ENCODE measurements at regions not wholly inside any gene's neighbourhood (a gene's known extent, or its start where the extent isn't known, plus 50 kb on each side); places are given as distances from the start of the nearest gene placed in this dataset.
"Not testable (repeated sequence)": the region's sequence is repeated elsewhere in the genome, so short reads cannot be mapped to it uniquely, and the experiment has no call there.

DNA sequence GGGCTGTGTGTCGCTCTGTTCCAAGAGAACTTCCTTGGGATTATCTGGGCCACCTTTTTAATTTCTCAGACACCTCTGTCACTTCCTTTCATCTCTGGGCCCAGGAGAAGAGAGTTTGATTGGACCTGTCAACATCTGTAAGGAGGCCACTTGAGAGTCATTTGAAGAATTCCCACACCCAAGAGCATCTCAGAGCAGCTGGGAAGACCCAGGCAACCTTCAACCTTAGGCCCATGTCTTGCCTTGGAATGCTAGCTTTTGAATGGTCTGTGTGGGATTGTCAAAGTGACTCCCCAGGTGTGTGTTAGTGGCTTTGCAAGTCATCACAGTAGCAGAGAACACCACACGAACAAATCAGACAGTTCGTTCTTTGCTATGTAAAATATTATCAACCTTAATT is 280.3 kb downstream of the CYRIA start:
- no peaks in the 10 kb centered on the region for H3K9me3 ChIP-seq (ENCODE audit: low read length)
- peaks cover 12% of the 10 kb centered on the region for H3K4me1 ChIP-seq (ENCODE audit: insufficient read depth, low read length)
- H3K4me3 ChIP-seq (ENCODE audit: low read length), result no peak overlapping the region

DNA sequence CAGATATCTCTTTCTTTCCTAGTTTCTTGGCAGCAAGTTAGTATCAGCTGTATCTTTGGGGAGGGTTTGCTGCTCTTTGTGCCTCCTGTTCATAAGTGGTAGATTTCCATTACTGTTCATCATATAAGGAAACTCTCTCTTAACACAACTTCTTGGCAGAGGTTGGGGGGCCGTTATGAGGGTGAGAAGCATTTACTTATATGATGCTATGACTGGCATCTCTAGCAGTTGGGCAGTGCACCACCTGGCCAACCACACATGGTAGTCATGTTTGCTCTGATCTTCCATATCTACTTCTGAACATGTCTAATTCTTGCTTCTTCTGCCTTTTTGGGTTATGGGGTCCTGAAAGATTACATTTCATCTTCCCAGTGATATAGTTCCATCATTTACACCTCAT is 282.2 kb downstream of the CYRIA start:
- Histone ChIP-seq H3K9me3 (ENCODE audit: low read length) (no peaks in the 10 kb centered on the region), H3K36me3 (ENCODE audit: insufficient read depth, low read length) (no peaks in the 10 kb centered on the region), H2AFZ (ENCODE audit: low read depth, low read length) (peak overlapping the region; percentile 9), H3K4me3 (ENCODE audit: low read length) (no peak overlapping the region), H3K4me1 (ENCODE audit: insufficient read depth, low read length) (peaks cover 12% of the 10 kb centered on the region), H3K27me3 (ENCODE audit: insufficient read depth, low read length) (no peaks in the 10 kb centered on the region)

More for the DNA sequence above, 280.3 kb downstream of the CYRIA start:
- no peaks in the 10 kb centered on the region for H3K36me3 ChIP-seq (ENCODE audit: insufficient read depth, low read length)
- H2AFZ ChIP-seq (ENCODE audit: low read depth, low read length), result no peak overlapping the region
- H3K27me3 ChIP-seq (ENCODE audit: insufficient read depth, low read length), result no peaks in the 10 kb centered on the region

DNA sequence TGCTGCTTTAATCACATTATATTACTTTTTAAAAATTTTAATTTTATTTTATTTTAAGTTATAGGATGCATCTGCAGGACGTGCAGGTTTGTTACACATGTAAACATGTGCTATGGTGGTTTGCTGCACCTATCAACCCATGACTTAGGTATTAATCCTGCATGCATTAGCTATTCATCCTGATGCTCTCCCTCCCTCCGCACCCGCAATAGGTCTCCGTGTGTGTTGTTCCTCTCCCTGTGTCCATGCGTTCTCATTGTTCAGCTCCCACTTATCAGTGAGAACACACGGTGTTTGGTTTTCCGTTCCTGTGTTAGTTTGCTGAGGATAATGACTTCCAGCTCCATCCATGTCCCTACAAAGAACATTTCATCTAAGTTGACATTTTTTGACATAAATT is 283.2 kb downstream of the CYRIA start:
- Histone ChIP-seq H3K4me1 (ENCODE audit: insufficient read depth, low read length) (peaks cover 12% of the 10 kb centered on the region), H2AFZ (ENCODE audit: low read depth, low read length) (no peak overlapping the region), H3K9me3 (ENCODE audit: low read length) (no peaks in the 10 kb centered on the region), H3K36me3 (ENCODE audit: insufficient read depth, low read length) (no peaks in the 10 kb centered on the region), H3K4me3 (ENCODE audit: low read length) (no peak overlapping the region), H3K27me3 (ENCODE audit: insufficient read depth, low read length) (no peaks in the 10 kb centered on the region)

DNA sequence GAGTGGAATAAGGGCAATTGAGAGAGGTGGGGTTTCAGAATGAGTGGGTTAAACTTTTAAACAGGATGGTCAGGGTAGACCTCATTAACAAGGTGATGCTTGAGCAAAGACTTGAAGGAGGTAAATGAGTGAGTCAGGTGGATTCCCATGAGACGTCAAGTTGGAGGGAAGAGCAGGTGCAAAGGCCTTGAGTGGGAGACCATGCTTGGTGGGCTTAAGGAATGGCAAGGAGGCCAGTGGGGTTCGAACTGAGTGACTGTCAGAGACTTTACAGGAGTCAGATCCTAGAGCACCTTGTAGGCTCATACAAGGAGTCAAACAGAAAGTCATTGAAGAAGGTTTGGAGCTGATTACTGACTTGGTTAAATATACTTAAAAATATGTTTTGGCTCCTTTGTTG is 284.1 kb downstream of the CYRIA start:
- H2AFZ ChIP-seq (ENCODE audit: low read depth, low read length), result no peak overlapping the region
- H3K4me1 ChIP-seq (ENCODE audit: insufficient read depth, low read length), result peaks cover 12% of the 10 kb centered on the region
- no peaks in the 10 kb centered on the region for H3K27me3 ChIP-seq (ENCODE audit: insufficient read depth, low read length)
- no peaks in the 10 kb centered on the region for H3K9me3 ChIP-seq (ENCODE audit: low read length)
- H3K4me3 ChIP-seq (ENCODE audit: low read length), result no peak overlapping the region
- H3K36me3 ChIP-seq (ENCODE audit: insufficient read depth, low read length), result no peaks in the 10 kb centered on the region

DNA sequence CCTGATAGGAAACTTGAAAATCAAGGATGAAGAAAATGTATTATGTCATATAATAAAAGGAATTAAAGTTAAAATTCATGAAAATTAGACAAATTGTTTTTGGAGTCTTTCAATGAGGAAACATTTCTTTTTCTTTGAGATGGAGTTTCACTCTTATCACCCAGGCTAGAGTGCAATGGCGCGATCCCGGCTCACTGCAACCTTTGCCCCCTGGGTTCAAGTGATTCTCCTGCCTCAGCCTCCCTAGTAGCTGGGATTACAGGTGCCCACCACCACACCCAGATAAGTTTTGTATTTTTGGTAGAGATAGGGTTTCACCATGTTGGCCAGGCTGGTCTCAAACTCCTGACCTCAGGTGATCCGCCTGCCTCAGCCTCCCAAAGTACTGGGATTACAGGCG is 285.7 kb downstream of the CYRIA start:
- H3K4me1 ChIP-seq (ENCODE audit: insufficient read depth, low read length); H3K9me3 ChIP-seq (ENCODE audit: low read length); H3K4me3 ChIP-seq (ENCODE audit: low read length); H3K36me3 ChIP-seq (ENCODE audit: insufficient read depth, low read length); H2AFZ ChIP-seq (ENCODE audit: low read depth, low read length); H3K27me3 ChIP-seq (ENCODE audit: insufficient read depth, low read length): not testable (repeated sequence)

DNA sequence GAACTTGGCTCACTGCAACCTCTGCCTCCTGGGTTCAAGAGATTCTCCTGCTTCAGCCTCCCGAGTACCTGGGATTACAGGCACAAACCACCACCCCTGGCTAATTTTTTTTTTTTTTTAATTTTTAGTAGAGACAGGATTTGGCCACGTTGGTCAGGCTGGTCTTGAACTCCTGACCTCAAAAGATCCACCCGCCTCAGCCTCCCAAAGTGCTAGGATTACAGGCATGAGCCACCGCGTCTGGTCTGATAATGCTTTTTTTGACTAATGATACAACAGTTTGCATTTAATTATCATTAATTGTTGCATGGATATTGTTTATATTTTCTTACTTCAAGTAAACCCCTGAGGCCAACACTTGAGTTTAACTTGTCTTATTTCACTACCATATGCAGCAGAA is 286.6 kb downstream of the CYRIA start:
- H3K36me3 ChIP-seq (ENCODE audit: insufficient read depth, low read length); H3K4me1 ChIP-seq (ENCODE audit: insufficient read depth, low read length); H3K4me3 ChIP-seq (ENCODE audit: low read length); H3K9me3 ChIP-seq (ENCODE audit: low read length); H3K27me3 ChIP-seq (ENCODE audit: insufficient read depth, low read length); H2AFZ ChIP-seq (ENCODE audit: low read depth, low read length): not testable (repeated sequence)

DNA sequence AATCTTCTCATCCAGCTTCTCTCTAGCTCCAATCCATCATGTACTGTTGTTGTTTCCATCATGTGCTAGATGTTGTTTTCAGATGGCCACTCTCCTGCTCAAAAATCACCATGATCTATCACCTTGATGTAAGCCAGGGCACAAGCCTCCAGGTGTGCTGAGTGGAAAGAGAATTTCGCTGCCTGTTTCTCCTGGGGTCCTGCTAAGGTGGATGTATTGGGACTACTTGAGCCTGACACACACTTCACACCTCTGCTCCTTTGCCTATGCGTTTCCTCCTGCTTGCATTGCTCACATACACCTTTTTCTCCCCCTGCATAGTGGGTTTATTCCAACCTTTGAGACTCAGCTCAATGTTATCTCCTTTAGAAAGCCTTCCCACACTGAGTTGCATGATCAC is 287.6 kb downstream of the CYRIA start:
- no peaks in the 10 kb centered on the region for H3K27me3 ChIP-seq (ENCODE audit: insufficient read depth, low read length)
- no peak overlapping the region for H3K4me3 ChIP-seq (ENCODE audit: low read length)
- no peaks in the 10 kb centered on the region for H3K9me3 ChIP-seq (ENCODE audit: low read length)
- no peak overlapping the region for H2AFZ ChIP-seq (ENCODE audit: low read depth, low read length)
- H3K36me3 ChIP-seq (ENCODE audit: insufficient read depth, low read length), result no peaks in the 10 kb centered on the region
- H3K4me1 ChIP-seq (ENCODE audit: insufficient read depth, low read length), result peaks cover 4% of the 10 kb centered on the region

DNA sequence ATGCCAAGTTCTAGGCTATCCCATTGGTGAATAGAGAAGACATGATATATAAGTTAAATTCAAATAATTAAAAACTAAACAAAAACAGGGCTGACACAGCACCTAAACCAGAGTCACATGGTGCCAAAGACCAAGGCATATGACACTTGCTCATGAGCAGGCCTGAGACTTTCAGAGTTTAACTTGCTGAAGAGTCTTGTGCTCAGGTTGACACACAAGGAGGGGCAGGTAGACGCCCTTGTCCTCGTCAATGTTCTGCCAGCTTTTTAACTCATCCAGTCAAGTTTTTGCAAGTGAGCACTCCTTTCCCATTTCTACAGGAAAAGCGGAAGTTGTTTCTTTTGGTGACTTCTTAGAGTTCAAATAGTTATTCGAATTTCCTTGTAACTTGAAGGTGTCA is 289.7 kb downstream of the CYRIA start:
- Histone ChIP-seq H3K9me3 (ENCODE audit: low read length) (no peaks in the 10 kb centered on the region), H3K36me3 (ENCODE audit: insufficient read depth, low read length) (no peaks in the 10 kb centered on the region), H3K4me1 (ENCODE audit: insufficient read depth, low read length) (no peaks in the 10 kb centered on the region), H3K27me3 (ENCODE audit: insufficient read depth, low read length) (no peaks in the 10 kb centered on the region), H2AFZ (ENCODE audit: low read depth, low read length) (no peak overlapping the region), H3K4me3 (ENCODE audit: low read length) (no peak overlapping the region)

DNA sequence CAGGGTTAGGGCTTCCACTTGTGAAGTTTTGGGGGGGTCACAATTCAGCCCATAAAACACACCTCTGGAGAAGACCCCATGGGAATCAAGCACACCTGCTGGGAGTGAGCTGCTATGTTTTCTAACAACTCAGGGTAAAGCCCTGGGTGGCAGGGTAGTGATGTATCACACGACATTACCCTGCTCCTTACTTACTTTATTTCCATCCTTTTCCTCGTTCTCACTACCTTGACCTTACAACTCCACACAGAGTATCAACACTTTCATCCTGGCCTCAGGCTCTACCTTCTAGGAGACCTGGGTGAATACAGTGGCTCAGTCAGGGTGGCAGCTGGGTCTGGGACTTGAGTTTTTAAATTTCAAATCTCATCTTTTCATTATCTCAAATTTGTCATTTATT is 290.3 kb downstream of the CYRIA start:
- Histone ChIP-seq H3K27me3 (ENCODE audit: insufficient read depth, low read length) (no peaks in the 10 kb centered on the region), H2AFZ (ENCODE audit: low read depth, low read length) (no peak overlapping the region), H3K4me1 (ENCODE audit: insufficient read depth, low read length) (no peaks in the 10 kb centered on the region), H3K9me3 (ENCODE audit: low read length) (no peaks in the 10 kb centered on the region), H3K36me3 (ENCODE audit: insufficient read depth, low read length) (no peaks in the 10 kb centered on the region), H3K4me3 (ENCODE audit: low read length) (no peak overlapping the region)

DNA sequence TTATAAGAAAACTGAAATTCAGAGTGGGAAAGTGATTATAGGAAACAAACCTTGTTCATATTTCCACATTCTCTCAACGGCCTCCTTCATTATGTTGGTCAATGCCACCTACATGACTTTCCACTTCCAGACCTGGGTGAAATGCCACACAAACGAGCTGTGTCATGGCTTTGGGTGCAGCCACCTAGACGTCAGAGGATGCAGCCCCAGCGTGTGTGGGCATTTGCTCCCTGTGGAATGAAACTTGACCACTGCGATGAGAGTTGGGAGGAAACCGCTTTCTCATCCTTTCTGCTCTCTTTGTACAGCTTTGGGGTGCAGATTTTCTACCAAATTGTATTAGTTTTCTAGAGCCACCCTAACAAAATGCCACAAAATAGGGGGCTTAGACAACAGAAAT is 291.0 kb downstream of the CYRIA start:
- Histone ChIP-seq H3K36me3 (ENCODE audit: insufficient read depth, low read length) (no peaks in the 10 kb centered on the region), H3K27me3 (ENCODE audit: insufficient read depth, low read length) (no peaks in the 10 kb centered on the region), H3K4me1 (ENCODE audit: insufficient read depth, low read length) (no peaks in the 10 kb centered on the region), H2AFZ (ENCODE audit: low read depth, low read length) (no peak overlapping the region), H3K9me3 (ENCODE audit: low read length) (no peaks in the 10 kb centered on the region), H3K4me3 (ENCODE audit: low read length) (no peak overlapping the region)

DNA sequence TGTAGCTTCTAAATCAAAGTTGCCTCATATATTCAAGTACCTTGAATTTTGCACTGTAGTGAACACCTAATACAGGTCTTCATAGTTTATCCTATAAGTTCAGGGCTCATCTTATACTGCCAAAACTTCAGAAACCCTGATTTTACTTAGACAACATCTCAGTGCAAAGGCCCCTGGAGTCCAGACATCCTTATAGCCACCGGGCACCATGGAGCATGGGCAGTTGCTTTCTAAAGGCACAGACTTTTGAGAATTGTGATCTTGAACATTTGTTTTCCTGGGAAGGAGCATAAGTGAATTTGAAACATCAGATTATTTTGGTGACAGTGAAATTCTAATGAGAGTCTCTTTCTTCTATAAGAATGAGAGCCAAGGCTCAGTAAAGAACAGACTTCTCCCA is 292.3 kb downstream of the CYRIA start:
- Histone ChIP-seq H3K4me1 (ENCODE audit: insufficient read depth, low read length) (no peaks in the 10 kb centered on the region), H3K4me3 (ENCODE audit: low read length) (no peak overlapping the region), H3K9me3 (ENCODE audit: low read length) (no peaks in the 10 kb centered on the region), H3K36me3 (ENCODE audit: insufficient read depth, low read length) (no peaks in the 10 kb centered on the region), H2AFZ (ENCODE audit: low read depth, low read length) (no peak overlapping the region), H3K27me3 (ENCODE audit: insufficient read depth, low read length) (no peaks in the 10 kb centered on the region)

DNA sequence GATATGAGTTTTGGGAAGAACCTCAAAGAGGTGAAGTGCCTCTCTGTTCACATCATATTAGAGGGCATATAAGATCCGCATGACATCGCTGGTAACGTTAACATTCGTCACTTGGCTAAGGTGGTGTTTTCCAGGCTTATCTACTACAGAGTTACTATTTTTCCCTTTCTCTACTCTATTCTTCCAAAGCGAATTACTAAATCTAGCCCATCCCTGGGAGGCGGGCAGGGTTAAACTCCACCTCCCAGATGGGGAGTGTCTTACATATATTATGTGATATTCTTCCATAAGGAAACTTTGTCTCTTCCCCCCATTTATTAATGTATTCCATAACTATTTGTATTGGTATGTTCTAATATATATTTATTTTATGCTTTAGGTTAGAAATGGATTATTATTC is 293.9 kb downstream of the CYRIA start:
- no peaks in the 10 kb centered on the region for H3K36me3 ChIP-seq (ENCODE audit: insufficient read depth, low read length)
- H2AFZ ChIP-seq (ENCODE audit: low read depth, low read length), result no peak overlapping the region
- H3K9me3 ChIP-seq (ENCODE audit: low read length), result no peaks in the 10 kb centered on the region
- H3K27me3 ChIP-seq (ENCODE audit: insufficient read depth, low read length), result no peaks in the 10 kb centered on the region
- no peak overlapping the region for H3K4me3 ChIP-seq (ENCODE audit: low read length)
- no peaks in the 10 kb centered on the region for H3K4me1 ChIP-seq (ENCODE audit: insufficient read depth, low read length)

DNA sequence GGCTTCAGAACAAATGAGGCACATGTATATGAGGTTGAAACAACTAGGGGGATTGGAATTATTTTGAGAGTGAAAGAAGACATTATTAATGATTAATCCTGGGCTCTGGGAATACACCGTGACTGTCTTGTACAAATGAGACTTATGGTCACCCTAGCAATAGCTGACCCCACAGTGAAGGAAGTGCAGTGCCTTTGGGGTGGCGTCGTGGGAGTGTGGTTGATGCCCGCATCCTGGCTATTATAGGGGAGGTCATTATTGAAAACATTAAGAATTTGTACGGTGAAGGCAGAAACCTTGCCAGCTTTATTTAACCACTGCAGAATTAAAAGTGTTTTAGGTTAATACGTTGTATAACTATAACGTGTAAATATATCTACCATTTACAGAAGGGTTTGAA is 296.7 kb downstream of the CYRIA start:
- Histone ChIP-seq H3K27me3 (ENCODE audit: insufficient read depth, low read length) (no peaks in the 10 kb centered on the region), H3K9me3 (ENCODE audit: low read length) (no peaks in the 10 kb centered on the region), H3K4me1 (ENCODE audit: insufficient read depth, low read length) (no peaks in the 10 kb centered on the region), H2AFZ (ENCODE audit: low read depth, low read length) (no peak overlapping the region), H3K36me3 (ENCODE audit: insufficient read depth, low read length) (no peaks in the 10 kb centered on the region), H3K4me3 (ENCODE audit: low read length) (no peak overlapping the region)

DNA sequence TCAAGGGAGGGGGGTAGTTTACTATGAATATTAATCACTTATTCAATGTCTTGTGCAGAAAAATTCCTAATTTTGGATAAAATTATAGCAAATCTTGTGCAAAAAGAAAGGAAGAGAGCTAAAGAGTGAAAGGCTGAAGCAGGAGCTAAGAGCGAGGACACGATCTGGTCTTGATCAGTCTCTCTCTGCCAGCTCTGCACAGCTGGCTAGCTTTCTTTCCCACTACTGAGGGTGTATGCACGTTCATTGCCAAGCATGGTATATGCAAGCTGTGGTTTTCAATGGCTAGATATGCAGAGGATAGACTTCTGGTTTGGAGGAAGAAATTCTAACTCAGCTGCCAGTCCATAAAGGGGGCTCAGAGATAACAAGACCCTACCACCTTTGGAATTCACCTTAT is 297.3 kb downstream of the CYRIA start:
- H3K27me3 ChIP-seq (ENCODE audit: insufficient read depth, low read length), result no peaks in the 10 kb centered on the region
- H3K4me1 ChIP-seq (ENCODE audit: insufficient read depth, low read length), result no peaks in the 10 kb centered on the region
- H2AFZ ChIP-seq (ENCODE audit: low read depth, low read length), result no peak overlapping the region
- no peaks in the 10 kb centered on the region for H3K36me3 ChIP-seq (ENCODE audit: insufficient read depth, low read length)
- no peaks in the 10 kb centered on the region for H3K9me3 ChIP-seq (ENCODE audit: low read length)
- no peak overlapping the region for H3K4me3 ChIP-seq (ENCODE audit: low read length)

Measured in neuron (in vitro differentiated cells).